GM18520 (cell line): ENCODE measurements at regions not wholly inside any gene's neighbourhood (a gene's known extent, or its start where the extent isn't known, plus 50 kb on each side); places are given as distances from the start of the nearest gene placed in this dataset.
"Not testable (repeated sequence)": the region's sequence is repeated elsewhere in the genome, so short reads cannot be mapped to it uniquely, and the experiment has no call there.

Source experiments
- ATAC-seq: cut with Tn5 transposase; IDR thresholded peaks from one replicate; pipeline ENCODE4 v1.9.1; 2021; ENCODE audit not compliant: unreplicated experiment

DNA sequence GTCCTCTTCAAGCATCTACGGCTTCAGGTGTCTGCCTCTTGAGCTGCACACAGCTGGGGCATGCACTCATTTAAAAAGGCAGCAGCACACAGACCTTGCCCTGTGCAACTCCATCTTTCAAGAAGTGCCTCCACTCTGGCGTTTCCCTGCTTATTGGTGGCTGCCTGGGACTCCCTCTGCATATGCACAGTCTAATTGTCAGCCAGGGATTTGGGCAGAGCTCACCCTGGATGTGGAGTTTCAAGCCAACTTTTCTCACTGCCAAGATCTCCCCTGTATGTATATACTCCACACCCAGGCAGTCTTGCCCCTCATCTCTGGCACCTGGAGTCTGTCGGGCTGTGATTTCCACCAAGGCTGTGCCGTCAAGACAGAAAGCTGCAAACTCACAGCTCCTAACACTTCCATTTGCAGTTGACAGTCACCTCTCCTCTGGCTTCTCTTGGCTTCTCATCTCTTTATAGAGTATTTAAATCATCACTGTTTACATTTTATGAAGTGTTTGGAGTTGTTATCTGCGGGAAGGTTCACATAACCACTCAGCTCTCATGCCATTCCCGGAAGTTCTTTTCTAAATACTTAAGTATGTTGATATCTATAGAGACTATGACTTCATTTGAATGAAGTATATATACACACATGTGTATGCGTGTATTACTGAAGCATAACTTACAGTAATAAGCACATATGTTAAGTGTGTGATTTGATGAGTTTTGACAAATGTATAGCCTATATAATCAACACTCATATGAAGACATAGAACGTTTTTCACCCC is 128.2 kb downstream of the NPIPB11 start:
- not testable (repeated sequence) for ATAC-seq

DNA sequence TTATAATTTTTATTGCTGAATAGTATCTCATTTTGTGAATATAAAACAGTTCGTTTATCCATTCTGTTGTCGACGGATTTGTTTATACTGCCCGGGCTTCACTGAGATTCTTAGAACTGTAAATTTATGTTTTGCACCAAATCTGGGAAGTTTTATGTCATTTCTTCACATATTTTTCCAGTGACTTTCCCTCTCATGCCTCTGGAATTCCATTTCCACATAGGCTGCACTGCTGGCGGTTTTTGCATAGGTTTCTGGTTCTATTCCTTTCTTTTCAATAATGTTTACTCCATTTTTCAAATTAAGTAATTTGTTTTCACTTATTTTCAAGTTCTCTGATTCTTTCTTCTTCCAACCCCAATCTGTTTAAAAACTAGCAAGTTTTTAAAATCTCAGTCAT is 130.1 kb downstream of the NPIPB11 start:
- ATAC-seq = not testable (repeated sequence)

DNA sequence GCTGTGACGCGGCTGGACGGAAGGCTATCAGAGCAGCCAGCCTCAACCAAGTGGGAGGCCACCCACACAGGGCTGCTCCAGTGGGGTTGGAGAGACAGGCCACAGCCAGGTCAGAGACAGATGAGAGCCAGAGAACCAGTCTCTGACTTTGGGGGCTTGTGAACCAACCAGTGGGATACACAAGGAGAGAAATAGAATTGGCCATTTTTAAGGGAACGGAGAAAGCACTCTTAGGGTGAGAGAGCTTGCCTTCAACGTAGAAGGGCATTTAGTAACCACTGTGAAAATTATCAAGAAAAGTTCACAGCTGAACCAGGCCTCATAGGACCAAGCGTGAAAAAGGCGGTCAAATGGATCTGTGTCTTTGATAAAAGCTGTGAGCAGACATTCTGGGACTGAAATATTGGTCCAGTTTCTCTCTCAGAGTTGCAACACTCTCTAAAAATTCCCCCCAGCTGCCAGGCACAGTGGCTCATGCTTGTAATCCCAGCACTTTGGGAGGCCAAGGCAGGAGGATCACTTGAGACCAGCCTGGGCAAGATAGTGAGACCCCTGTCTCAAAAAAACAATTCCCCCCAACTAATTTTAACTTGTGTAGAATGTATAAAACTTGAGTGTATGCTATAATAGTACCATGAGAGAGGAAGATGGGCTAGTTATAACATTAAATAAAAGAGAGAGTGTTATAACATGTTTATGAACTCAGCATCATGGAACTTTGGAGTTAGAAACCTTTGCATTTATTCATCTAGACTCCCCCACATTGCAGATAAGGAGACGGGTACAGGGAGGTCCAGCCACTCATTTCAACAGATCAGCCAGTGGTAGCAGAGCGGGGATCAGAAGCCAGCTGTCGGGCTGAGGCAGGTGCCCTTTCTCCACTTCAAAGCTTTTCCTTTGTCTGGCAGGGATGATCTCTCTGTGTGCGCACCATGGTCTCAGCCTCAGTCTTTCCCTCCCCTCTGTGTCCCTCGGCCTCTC is 132.2 kb downstream of the NPIPB11 start:
- ATAC-seq = not testable (repeated sequence)

DNA sequence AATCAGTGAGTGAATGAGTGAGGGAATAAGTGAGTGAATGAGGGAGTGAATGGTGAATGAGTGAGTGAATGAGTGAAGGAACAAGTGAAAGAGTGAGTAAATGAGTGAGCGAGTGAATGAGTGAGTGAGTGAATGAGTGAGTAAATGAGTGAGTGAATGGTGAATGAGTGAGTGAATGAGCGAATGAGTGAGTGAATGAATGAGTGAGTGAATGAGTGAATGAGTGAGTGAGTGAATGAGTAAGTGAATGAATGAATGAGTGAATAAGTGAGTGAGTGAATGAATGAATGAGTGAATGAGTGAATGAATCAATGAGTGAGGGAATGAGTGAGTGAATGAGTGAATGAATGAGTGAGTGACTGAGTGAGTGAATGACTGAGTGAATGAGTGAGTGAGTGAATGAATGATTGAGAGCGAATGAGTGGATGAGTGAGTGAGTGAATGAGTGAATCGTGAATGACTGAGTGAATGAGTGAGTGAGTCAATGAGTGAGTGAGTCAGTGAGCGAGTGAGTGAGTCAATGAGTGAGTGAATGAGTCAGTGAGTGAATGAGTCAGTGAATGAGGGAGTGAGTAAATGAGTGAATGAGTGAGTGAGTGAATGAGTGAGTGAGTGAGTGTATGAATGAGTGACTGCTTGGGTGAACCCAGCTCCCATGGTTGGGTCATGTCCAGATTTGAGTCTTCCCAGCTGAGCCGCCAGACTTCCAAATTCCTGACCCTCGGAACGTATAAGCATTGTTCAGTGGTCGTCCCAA is 133.0 kb downstream of the NPIPB11 start:
- not testable (repeated sequence) for ATAC-seq

DNA sequence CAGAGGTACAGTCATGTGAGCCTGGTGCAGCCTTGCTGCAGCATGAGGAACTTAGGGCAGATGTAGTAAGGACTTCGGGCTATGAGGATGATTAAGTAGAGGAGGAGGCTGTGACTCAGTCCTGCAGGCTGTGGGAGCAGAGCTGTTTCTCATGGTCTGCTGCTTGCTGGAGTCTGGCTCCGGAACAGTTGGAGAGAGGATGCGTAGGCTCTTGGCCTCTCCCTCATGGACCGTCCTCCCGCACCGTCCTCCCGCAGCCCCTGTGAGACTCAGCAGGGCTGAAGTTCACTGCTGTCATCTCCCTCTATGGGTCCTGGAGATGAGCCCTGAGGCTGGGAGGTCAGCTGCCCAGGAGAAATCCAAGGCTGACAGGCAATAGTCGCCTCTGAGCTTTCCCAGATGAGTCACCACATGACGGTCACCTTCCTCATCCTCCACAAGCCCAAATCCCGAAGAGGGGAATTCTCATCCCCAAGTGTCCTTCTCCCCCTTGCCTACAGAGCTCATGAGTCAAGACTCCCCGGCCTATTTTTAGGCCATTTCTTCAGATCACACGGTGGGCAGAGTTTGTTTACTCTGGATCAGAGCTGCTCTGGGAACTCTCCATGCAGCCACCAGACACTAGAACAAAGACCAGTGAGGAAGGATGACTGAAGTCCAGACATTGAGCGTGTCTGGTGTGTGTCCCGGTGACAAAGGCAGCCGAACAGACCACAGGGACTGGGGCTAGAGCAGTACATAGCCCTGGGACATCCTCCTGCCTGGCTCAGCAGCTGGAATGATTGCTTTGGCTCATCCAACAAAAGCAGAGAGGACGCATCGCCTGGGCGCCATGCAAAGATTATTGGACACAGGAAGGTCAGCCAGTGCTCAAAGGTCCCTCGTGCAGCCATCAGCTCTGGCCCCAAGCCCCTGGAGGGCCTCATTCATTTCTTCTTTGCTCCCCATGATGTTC is 134.5 kb downstream of the NPIPB11 start:
- ATAC-seq = not testable (repeated sequence)

DNA sequence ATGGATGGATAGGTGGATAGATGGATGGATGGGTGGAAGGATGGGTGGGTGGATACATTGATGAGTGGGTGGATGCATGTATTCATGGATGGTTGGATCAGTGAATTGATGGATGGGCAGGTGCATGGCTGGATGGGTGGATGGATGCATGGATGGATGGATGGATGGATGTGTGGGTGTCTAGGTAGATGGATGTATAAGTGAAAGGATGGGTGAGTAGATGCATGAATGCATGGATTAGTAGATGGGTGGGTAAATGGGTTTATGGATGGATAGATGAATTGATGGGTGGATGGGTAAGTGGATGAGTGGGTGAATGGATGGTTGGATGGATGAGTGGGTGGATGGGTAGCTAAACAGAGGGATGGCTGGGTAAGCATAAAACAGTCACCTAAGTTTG is 135.6 kb downstream of the NPIPB11 start:
- not testable (repeated sequence) for ATAC-seq

DNA sequence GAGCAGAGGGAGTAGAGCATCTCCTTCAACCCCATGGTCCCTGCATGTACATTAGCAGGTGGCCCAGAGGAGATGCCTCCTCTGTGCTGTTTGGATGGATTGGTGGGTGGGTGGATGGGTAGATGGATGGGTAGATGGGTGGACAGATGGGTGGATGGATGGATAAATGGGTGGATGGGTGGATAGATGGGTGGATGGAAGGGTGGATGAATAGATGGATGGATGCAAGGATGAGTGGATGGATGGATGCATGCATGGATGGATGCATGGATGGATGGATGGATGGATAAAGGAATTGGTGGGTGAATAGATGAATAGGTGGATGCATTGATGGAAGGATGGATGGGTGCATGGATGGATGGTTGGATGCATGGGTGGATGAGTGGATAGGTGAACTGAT is 136.5 kb downstream of the NPIPB11 start:
- not testable (repeated sequence) for ATAC-seq

DNA sequence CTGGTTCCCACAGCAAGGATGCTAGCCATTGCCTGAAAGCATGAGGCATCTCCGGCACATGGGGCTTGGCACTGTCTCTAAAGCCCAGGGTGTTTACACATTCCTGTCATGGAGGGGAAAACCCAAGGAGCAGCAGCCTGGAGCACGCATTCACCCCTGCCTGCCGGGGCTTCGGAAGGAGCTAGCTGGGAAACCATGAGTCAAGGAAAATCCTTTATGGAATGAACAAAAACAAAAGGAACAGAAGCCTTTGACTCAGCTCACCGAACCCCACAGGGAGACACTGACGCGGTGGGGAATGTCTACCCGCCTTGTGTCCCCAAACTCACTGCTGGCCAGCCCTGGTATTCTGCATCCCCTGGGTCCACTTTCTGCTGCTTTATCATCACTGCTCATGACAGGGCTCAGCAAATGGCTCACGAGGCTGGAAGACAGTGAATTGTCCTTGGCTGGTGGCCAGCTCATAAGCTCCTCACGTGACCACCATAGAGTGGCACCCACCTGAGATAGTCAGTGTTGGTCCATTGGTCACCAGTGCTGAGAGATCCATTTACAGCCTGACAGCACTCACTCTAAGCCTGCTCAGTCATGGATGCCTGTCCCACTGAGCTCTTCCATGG is 137.2 kb downstream of the NPIPB11 start:
- ATAC-seq = not testable (repeated sequence)

DNA sequence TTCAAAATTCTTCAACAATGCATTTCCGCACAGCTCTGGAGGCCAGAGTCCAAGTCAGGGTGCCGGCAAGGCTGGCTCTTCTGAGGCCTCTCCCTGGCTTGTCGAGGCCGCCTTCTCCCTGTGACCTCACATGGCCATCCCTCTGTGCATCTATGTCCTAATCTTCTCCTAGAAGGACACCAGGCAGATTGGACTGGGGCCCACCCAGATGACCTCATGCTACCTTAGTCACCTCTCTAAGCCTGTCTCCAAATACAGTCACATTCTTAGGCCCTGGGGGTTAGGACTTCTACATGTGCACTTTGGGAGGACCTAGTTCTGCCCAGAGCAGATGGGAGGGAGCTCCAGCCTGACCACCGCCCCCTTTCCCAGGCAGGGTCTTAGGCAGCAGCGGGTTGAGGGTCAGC is 137.7 kb downstream of the NPIPB11 start:
- ATAC-seq = not testable (repeated sequence)

DNA sequence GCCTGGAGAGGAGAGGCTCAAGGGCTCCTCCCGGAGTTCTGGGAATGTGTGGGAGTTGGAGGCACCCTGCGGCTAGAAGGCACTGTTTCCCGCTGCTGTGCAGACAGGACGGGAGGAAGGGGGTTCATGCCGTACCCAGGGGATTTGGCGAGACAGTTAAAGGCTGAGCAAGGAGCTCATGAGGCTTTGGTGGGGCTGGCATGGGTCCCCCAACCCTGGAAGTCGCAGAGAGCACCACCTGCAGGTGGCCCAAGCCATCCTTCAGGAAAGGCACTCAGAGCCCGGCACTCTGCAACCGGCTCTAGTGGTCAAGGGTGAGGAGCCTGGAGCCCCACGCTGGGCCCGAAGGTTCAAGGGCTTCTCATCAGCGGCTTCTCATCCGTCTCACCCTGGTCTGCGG is 138.2 kb downstream of the NPIPB11 start:
- not testable (repeated sequence) for ATAC-seq

DNA sequence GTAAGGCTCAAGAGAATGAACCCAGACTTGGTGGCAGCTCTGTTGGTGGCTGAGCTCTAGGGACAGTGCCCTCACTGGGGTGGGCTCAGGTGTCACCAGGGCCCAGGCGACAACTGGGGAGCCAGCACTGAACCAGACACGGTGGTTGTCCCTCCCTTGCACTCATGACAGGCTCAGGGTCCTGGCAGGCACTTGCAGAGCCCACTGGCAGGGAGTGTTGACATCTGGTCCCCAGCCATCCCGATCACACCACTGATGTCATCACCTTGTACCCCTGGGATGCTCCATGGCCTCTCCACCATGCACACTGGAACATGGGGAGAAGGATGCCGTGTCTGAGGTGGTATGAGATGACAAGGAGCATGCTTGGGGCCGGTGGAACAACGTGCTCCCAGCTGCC is 138.6 kb downstream of the NPIPB11 start:
- ATAC-seq = not testable (repeated sequence)

DNA sequence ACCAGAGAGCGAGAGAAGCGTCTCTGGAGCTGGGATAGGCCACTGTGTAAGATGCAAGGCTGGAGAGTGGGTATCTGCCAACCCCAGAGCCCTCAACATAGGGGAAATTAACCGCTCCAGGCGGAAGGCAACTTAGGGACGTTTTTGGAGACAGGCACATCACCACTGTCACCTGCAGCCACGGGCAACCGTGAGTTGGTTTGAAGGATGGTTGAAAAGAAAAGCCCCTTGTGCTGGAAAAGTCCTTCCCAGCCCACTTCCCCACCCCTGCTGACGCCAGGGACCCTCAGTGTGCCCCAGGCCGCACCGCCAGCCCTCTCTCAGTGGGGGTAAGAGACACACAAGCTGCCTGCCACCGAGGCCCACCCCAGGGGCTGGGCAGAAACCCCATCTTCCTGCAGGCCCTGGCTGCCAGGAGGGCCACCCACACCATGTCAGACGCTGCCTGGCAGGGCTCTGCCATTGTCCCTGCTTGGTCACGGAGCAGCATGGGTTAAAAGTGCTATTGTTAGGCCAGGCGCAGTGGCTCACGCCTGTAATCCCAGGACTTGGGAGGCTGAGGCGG is 139.4 kb downstream of the NPIPB11 start:
- not testable (repeated sequence) for ATAC-seq

DNA sequence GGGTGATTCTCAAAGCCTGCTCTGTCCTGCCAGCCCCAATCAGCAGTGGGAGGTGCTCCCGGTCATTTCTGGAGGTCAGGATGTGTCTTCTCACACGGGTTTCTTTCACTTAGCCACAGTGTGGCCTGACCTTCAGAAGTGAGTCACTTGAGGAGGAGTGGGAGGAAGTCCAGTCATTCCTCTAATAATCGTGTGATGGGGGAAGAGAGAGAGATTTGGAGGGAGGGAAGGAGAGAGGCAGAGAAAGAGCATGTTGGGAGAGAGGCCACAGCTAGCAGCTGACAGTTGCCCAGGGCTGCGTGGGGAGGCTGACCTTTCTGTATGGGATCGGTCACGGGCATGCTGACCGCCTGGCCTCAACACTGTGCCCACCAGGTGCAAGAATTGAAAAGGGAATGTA is 139.9 kb downstream of the NPIPB11 start:
- ATAC-seq = not testable (repeated sequence)

DNA sequence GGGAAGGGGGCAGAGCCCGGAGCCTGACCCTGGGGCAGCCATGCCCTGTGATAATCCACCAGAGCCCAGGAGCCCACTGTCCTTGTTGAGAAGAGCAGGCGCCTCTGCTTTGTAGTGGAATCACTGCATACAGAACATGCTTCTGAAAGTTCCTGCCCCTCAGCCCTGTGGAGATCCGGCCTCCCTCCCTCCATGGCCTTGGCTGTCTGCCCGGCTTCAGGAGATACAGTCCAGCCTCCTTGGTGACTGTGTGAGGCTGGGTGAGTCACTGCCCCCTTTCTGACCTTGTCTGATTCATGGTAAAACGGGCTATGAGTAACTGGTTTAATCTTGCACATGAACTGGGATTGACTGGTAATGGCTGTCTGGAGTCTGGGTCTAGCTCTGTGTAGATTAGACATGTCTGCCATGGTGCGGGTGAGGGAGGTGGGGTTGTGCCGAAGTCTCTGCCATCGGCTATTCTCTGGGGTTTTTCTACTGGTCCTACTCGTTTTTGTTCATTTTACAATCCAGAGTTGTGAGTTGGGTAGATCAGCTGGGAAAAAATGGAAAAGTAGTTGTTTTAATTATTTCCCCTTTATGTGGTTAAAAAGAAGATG is 141.2 kb downstream of the NPIPB11 start:
- ATAC-seq = not testable (repeated sequence)

DNA sequence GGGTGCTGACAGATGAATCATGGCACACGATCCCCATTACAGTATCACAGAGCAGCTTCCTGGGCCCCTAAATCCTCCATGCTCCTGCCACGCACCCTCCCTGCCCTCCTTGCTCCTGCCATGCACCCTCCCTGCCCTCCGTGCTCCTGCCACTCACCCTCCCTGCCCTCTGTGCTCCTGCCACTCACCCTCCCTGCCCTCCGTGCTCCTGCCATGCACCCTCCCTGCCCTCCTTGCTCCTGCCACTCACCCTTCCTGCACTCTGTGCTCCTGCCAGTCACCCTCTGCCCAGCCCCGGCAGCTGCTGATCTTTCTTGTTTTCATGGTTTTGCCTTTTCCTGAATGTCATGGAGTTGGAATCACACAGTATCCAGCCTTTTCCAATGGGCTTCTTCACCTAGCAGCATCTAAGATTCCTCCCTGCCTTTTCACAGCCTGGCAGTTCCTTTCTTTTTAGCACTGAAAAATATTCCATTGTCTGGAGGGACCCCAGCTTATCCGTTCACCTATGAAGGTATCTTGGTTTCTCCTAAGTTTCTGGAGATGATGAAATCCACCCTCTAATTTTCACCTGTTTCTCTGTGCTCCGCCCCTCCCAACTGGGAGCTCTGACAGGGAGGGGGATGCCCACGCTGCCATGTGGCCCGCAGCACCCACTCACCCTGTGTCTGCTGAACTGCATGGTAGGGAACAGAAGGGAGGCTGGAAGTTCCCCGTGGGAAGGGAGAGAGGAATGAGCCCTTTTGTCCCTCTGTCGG is 142.3 kb downstream of the NPIPB11 start:
- not testable (repeated sequence) for ATAC-seq

DNA sequence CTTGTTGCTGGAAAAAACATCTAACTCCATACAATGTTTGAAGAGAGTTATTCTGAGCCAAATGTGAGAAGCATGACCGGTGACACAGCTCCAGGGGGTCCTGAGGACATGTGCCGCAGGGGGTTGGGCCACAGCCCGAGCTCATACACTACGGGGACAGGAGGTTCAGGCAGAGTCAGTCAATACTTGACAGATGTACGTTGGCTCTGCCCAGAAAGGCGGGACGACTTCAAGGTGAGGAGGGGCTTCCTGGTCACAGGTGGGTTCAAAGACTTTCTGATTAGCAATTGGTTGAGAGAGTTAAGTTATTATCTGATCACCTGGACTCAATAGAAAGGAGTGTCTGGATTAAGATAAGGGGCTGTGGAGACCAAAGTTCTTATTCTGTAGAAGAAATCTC is 143.8 kb downstream of the NPIPB11 start:
- not testable (repeated sequence) for ATAC-seq

DNA sequence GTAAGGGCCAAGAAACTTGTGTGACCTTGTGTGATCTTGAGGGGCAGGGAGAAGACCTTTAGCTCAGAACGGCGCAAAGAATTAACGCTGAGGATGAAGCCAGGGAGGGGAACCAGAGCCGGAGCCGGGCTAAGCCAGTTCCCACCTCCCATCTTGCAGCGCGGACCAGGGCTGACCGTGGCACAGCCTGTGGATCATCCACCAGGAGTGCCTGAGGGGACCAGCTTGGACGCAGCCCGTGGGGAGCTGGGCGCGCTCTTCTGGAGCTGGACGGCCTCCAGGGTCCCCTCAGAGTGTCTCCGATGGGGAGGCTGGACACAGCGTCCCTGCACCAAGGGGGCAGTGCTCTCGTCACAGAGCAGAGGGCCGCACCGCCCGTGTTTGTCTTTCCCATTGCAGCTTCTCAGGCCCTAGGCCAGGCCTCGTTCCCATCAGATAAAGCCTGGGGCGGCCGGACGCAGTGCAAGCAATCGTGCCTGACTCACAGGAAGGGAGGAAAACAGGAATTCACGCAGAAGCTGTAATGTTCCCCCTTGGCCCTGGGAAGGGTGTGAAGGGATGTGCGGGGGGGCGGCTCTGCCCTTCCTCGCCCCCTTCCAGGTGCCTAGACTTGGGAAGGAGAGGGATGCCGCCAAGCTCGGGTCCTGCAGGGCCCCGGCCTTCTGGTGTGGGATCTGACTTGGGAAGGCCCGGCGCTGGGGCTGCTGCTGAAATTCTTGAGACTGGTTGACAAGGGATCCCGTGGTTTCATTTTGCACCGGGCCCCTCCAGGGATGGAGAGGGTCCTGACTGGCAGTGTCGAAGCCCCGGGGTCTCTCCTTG is 144.9 kb downstream of the NPIPB11 start:
- ATAC-seq = not testable (repeated sequence)
